Panc1 (cell line): ENCODE measurements at regions not wholly inside any gene's neighbourhood (a gene's known extent, or its start where the extent isn't known, plus 50 kb on each side); places are given as distances from the start of the nearest gene placed in this dataset.

ENCODE experiments used
- ATAC-seq: fragments of 200-7000 bp; cut with Tn5 transposase; 2 replicates; pipeline ENCODE4 v1.9.1; 2020; ENCODE audit warnings: mild to moderate bottlenecking, moderate library complexity
- BruUV-seq: library from RNA; stranded (reverse); fragments of 400-500 nt; replicated peaks from 2 replicates; lab custom pipeline; 2021; lab: Mats Ljungman, UMichigan
- CTCF ChIA-PET: fragments of 300-600 bp; sonication (Branson Sonifier 250); formaldehyde crosslinking; loops from one replicate; lab custom pipeline; 2022; ENCODE audit warnings: antibody characterized with exemption; lab: Charles Lee
- POLR2A ChIA-PET: fragments of 300-600 bp; sonication (Branson Sonifier 250); formaldehyde crosslinking; loops from one replicate; lab custom pipeline; 2022; ENCODE audit warnings: antibody characterized with exemption; lab: Charles Lee
- DNase-seq: peaks from one replicate; pipeline ENCODE4 v3.0.0-alpha.2; 2010; ENCODE audit warnings: low read depth, low spot score
- H3K27ac ChIP-seq: 2 replicates; pipeline ENCODE4 v1.5.1; 2011; ENCODE audit warnings: mild to moderate bottlenecking, low read length, inconsistent platforms
- H3K27me3 ChIP-seq: fragments of 200-500 bp; sonication (Bioruptor generic); 2 replicates; pipeline ENCODE4 v1.6.0; 2014; ENCODE audit warnings: low read length, inconsistent platforms; ENCODE audit not compliant: control insufficient read depth, insufficient read depth
- H3K36me3 ChIP-seq: fragments of 200-500 bp; sonication (Bioruptor generic); 2 replicates; pipeline ENCODE4 v1.5.1; 2014; ENCODE audit warnings: inconsistent platforms, mild to moderate bottlenecking, low read length, moderate library complexity; ENCODE audit not compliant: control insufficient read depth, insufficient read depth
- H3K4me1 ChIP-seq: 2 replicates; pipeline ENCODE4 v1.5.1; 2011; ENCODE audit warnings: inconsistent platforms, mild to moderate bottlenecking, low read length, moderate library complexity; ENCODE audit not compliant: control insufficient read depth, insufficient read depth
- H3K4me3 ChIP-seq, 2 experiments: 2 replicates each; pipeline ENCODE4 v1.5.1; 2011 to 2012; ENCODE audit warnings: low read depth in 2 of 2, low read length in 2 of 2, mild to moderate bottlenecking in 2 of 2, inconsistent platforms in 1 of 2, moderate library complexity in 1 of 2
- H3K9me3 ChIP-seq: fragments of 200-500 bp; sonication (Bioruptor generic); 2 replicates; pipeline ENCODE4 v1.5.1; 2014; ENCODE audit warnings: low read depth, mild to moderate bottlenecking, inconsistent platforms, low read length, moderate library complexity; ENCODE audit not compliant: control insufficient read depth, insufficient read depth
- CTCF ChIP-seq: fragments of 450-650 bp; IDR thresholded peaks from 2 replicates; pipeline ENCODE4 v1.5.1; 2017; ENCODE audit warnings: mild to moderate bottlenecking
- POLR2AphosphoS5 ChIP-seq: IDR thresholded peaks from 2 replicates; pipeline ENCODE4 v1.6.1; 2012; ENCODE audit warnings: mild to moderate bottlenecking, low read depth, low read length, moderate library complexity
- REST ChIP-seq, 2 experiments: IDR thresholded peaks; 2 replicates each; pipeline ENCODE4 v1.6.1; 2011 to 2012; ENCODE audit warnings: low read depth in 2 of 2, control low read depth in 1 of 2, low read length in 1 of 2, mild to moderate bottlenecking in 1 of 2, moderate library complexity in 1 of 2; ENCODE audit not compliant: insufficient read depth in 1 of 2
- SIN3A ChIP-seq: IDR thresholded peaks from 2 replicates; pipeline ENCODE4 v1.6.1; 2012; ENCODE audit warnings: low read depth, mild to moderate bottlenecking, low read length, moderate library complexity, borderline replicate concordance; ENCODE audit not compliant: insufficient read depth
- TCF7L2 ChIP-seq: IDR thresholded peaks from 2 replicates; pipeline ENCODE4 v1.6.1; 2011; ENCODE audit warnings: mild to moderate bottlenecking, low read depth, low read length, inconsistent platforms
- in situ Hi-C: cut with HindIII; loops from 2 replicates; pipeline ENCODE4 v1.10.0; 2016; ENCODE audit warnings: low sequenced_read_pairs, low pct_unique_long_range_greater_than_20kb
- intact Hi-C: fragments of 100-400 bp; cut with micrococcal nuclease; formaldehyde crosslinking; loops from one replicate; pipeline ENCODE4 v1.10.0; 2022; ENCODE audit not compliant: unreplicated experiment

- in situ Hi-C loops: no loop called here
Observed at GRCh38 chr9:99513441-99514112, 291.5 kb downstream of the SEC61B start.

GRCh38 chr9:99515093-99515492 lies 293.0 kb downstream of the SEC61B start:
- TF ChIP-seq SIN3A: no peak
- TF ChIP-seq REST (IDR thresholded peaks at IDR 0.05; ENCODE audit: insufficient read depth in 1 of 2, low read depth in 2 of 2, low read length in 1 of 2): no peak
- no peak for TF ChIP-seq POLR2AphosphoS5
- no peak for TF ChIP-seq TCF7L2
- TF ChIP-seq CTCF: no peak
- CTCF ChIA-PET: no interaction called here
- no peaks in the 10 kb centered on the region for H3K27me3 ChIP-seq
- BruUV-seq: no TSS peak
- no peaks in the 10 kb centered on the region for H3K4me1 ChIP-seq
- H3K4me3 ChIP-seq: no peak overlapping the region
- no peak overlapping the region for H3K27ac ChIP-seq
- intact Hi-C loops: no loop called here
- no peaks in the 10 kb centered on the region for H3K9me3 ChIP-seq
- in situ Hi-C loops: no loop called here
- no peak for DNase-seq
- POLR2A ChIA-PET: no interaction called here
- no peaks in the 10 kb centered on the region for H3K36me3 ChIP-seq
- ATAC-seq: no peak

More at GRCh38 chr9:99513441-99514112, 291.5 kb downstream of the SEC61B start:
- Histone ChIP-seq H3K27me3 (no peaks in the 10 kb centered on the region), H3K4me1 (no peaks in the 10 kb centered on the region), H3K27ac (no peak overlapping the region), H3K4me3 (no peak overlapping the region), H3K36me3 (no peaks in the 10 kb centered on the region), H3K9me3 (no peaks in the 10 kb centered on the region)
- intact Hi-C loops: no loop called here
- ChIA-PET CTCF (interaction anchor here (0.6 kb wide), 1 partner anchor 90 kb away, joined by 5 read pairs; no protein-coding TSS in a partner anchor), POLR2A (no interaction called here)
- no peak for ATAC-seq
- DNase-seq: no peak
- TF ChIP-seq REST (IDR thresholded peaks at IDR 0.05; ENCODE audit: insufficient read depth in 1 of 2, low read depth in 2 of 2, low read length in 1 of 2): no peak
- no peak for TF ChIP-seq CTCF
- TF ChIP-seq POLR2AphosphoS5: no peak
- no peak for TF ChIP-seq SIN3A
- TF ChIP-seq TCF7L2: no peak
- BruUV-seq: no TSS peak
